Stimulated activated CD8-positive, alpha-beta memory T cell treated with anti-CD3 and anti-CD28 coated beads, Interleukin-4, amount 100 ng/mL, for 24 hours (primary cell): ENCODE measurements at regions not wholly inside any gene's neighbourhood (a gene's known extent, or its start where the extent isn't known, plus 50 kb on each side); places are given as distances from the start of the nearest gene placed in this dataset.
"Not testable (repeated sequence)": the region's sequence is repeated elsewhere in the genome, so short reads cannot be mapped to it uniquely, and the experiment has no call there.

Source experiments
- DNase-seq: peaks from one replicate; pipeline ENCODE4 v3.0.0-alpha.2; 2020; ENCODE audit warnings: low read depth

GRCh38 chr9:38254756-38255155 is 137.7 kb upstream of the ALDH1B1 start:
- no peak for DNase-seq

DNA sequence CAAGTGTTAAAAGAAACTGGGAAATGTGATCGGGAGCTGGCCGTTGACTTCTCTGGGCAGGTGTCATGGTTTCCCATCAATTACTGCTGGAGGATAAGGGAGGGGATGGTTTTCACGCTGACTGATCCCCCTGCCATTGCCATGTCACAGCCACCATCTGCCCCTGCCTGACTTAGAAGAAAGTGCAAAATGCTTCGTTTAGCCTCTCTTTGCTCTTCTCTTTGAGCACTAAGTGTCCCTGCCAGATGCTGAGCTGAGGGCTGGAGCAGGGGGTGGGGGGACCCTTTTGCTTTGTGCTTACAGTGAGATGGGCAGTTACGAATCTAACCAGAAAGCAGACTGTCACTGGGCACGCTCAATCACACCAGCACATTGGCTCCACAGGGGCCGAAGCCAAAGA is 138.4 kb upstream of the ALDH1B1 start:
- DNase-seq, result no peak

DNA sequence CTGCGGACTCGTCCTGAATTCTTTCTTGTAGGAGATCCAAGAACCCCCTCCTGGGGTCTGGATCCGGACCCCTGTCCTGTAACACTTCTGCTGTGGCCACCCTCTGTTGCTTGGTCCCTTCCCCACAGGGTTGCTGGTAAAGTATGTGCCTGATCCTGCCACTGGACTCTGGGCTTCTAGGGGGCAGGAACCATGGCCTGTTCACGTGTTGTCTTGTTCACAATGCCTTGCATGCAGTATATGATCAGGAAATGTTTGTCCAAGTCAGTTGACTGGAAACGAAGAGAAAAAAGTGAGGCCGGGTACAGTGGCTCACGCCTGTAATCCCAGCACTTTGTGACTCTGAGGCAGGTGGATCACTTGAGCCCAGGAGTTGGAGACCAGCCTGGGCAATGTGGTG is 139.3 kb upstream of the ALDH1B1 start:
- DNase-seq, result no peak

GRCh38 chr9:38251036-38251860 is 141.3 kb upstream of the ALDH1B1 start:
- DNase-seq, result no peak

DNA sequence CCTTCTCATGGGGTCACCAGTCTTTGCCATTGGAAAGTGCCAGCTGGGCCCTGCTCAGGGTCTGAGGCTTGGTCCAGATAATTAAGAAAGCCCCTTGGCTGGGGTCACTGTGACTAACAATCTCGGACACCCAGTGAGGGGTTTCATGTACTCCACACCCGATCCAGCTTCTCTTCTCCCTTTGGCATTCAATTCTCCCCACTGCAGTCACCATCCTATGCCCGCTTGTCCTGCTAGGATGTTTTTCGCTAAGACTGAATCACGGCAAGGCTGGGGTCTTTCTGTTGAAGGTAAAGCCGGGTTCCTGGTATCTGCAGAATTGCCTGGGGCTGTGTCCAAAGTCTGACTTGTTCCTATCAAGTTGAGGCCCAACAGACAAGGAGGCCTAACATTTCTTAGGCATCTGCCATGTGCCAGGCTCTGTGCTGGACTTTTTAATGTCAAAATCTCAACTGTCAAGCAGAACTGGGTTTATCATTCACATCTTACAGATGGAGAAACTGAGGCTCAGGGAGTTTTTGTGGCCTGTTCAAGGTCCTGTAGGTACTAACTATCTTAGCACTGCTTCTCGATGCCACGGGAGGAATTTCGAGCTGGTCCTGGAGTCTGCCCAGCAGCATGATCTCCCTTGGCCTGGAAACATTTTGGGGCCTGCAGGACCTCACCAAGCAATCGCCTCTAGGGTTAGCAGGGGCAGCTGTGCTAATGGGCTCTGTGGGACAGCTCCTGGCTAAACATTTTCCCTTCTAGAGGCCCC is 142.0 kb upstream of the ALDH1B1 start:
- DNase-seq, result no peak

GRCh38 chr9:38249587-38250210 is 142.8 kb upstream of the ALDH1B1 start:
- no peak for DNase-seq

DNA sequence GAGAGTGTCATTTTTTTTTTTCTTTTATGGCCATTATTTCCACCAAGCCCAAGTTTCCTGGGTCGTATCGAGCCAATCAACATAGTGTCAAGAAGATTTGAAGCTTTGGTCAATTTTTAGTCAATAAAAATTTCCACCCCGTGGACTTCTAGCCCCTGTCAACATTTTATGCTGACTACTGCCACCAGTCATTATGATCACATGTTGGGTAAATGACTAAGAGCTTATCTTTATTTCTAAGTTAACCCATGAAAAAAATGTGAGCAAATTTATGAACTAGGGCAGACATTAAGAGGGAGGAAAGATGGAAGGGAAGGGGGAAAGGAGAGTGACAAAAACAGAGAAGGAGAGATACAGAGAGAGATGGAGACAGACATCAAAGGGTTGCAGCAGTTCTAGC is 143.5 kb upstream of the ALDH1B1 start:
- DNase-seq, result no peak

- no peak for DNase-seq
Measured at GRCh38 chr9:38246833-38247232, 145.7 kb upstream of the ALDH1B1 start.

- no peak for DNase-seq
Measured at GRCh38 chr9:38244971-38245370, 147.5 kb upstream of the ALDH1B1 start.

DNA sequence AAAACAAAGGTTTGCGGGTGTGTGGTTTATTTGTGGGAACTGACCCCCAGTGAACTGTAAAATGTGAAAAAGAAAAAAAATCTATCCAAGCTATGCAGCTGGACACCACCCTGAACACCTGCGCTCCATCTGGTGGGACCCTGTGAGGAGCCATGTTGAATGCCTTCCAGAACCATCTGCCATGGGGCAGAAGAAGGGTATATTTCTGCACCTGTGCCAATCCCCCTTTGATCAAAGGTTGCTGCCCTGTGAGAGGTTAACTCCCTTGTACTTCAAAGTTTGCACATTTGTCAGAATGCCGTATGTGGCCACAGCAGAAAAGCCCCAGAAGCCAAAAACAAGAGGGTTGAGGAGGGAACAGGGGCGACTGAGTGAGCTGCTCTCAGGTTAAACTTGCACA is 148.5 kb upstream of the ALDH1B1 start:
- DNase-seq, result no peak

DNA sequence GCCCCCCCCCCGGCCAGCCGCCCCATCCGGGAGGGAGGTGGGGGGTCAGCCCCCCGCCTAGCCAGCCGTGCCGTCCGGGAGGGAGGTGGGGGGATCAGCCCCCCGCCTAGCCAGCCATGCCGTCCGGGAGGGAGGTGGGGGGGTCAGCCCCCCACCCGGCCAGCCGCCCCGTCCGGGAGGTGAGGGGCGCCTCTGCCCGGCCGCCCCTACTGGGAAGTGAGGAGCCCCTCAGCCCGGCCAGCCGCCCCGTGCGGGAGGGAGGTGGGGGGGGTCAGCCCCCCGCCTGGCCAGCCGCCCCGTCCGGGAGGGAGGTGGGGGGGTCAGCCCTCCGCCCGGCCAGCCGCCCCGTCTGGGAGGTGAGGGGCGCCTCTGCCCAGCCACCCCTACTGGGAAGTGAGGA is 150.4 kb upstream of the ALDH1B1 start:
- DNase-seq, result not testable (repeated sequence)

GRCh38 chr9:38240051-38240450 is 152.5 kb upstream of the ALDH1B1 start:
- no peak for DNase-seq

GRCh38 chr9:38235244-38235643 is 157.3 kb upstream of the ALDH1B1 start:
- no peak for DNase-seq

- DNase-seq, result no peak
Measured at GRCh38 chr9:38234479-38235170, 157.9 kb upstream of the ALDH1B1 start.

DNA sequence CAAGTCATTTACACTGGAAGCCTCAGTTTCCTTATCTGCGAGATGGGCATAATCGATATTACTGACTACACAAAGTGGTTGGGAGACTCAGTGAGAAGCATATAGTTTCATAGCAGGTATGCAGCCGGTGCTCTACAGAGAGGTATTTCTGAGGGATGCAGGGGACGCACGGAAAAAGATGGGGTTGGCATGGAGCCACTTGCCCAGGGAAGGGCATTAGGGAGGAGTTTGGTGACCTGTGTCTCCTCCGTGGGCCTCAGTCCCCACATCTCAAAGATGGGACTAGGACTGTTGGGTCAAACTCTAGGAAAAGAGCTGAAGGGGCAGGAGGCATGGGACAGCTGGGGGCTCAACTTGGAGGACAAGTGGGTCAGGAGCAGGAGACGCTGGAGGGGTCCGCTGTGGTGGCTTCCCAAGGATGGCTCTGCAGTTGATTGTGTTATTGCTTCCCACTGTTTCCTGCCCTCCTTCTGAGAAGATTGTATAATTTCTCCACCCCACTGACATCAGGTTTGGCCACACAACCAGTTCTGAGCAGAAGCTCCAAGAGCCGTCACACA is 158.6 kb upstream of the ALDH1B1 start:
- no peak for DNase-seq

DNA sequence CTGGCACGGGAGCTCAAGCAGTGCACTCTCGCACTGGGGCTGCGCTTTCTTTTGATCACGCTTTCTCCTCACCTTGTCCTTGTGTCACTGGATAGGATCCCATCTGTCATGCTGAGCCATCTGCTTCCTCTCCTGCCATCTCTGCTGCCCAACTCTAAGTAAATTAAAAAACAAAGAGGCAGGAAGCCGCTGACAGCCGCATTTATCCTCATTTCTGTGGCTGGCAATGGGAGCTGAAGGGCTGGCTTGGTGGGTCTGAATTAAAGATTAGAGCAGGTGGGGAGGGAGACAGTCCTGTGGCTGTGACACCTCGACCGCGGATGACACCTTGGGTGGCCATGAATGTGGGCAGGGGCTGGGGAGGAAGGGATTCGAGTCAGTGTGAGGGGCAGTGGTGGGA is 159.2 kb upstream of the ALDH1B1 start:
- DNase-seq, result no peak

GRCh38 chr9:38232895-38233294 is 159.6 kb upstream of the ALDH1B1 start:
- DNase-seq, result no peak

- DNase-seq, result no peak
Measured at GRCh38 chr9:38229504-38230155, 160.6 kb upstream of the SHB start.

DNA sequence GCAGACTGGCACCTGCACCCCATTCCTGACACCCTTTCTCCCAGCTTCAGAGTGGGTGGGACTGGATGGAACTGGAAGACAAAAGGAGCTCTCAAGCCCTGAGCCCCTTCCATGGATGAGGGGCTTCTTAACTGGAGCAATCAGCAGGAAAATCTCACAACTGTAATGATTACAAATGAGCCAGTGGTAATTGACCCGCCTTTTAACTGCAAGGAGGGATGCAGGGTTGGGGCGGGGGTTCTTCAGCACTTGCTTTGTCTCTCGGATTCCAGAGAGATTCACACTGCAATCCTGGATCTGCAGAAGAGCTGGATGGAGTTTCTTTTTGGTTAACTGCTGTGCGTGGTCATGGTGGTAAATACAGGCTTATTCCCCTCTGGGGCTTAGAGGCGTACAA is 160.1 kb upstream of the SHB start:
- no peak for DNase-seq

- DNase-seq, result no peak
Measured at GRCh38 chr9:38228331-38229103, 159.5 kb upstream of the SHB start.

- DNase-seq, result no peak
Measured at GRCh38 chr9:38227656-38228055, 158.6 kb upstream of the SHB start.
